ENCODE measurements at regions not wholly inside any gene's neighbourhood (a gene's known extent, or its start where the extent isn't known, plus 50 kb on each side); places are given as distances from the start of the nearest gene placed in this dataset.

DNA sequence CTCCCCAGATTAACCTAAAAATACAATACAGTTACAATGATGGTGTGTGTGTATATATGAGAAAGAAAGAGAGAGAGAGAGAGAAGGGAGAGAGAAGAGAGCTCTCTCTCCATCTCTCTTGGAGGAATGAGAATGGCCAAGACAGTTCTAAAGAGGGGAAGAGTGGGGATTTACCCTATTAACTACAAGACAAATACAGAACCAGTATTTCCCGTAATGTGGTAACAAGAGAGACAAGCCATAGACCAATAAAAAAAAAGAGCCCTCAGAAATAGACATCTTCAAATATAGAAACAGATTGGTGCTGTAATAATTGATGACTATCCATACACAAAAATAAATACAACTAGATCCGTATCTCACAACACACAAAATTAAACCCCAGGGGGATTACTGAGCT, 87.0 kb downstream of the NSMCE3 start:
- Histone ChIP-seq H3K27ac (no peak overlapping the region), H3K36me3 (replicated peaks) (no peaks in the 10 kb centered on the region), H3K27me3 (replicated peaks) (no peaks in the 10 kb centered on the region), H3K4me3 (ENCODE audit: low read depth, low read length) (no peak overlapping the region)
- DNase-seq, result no peak
- in situ Hi-C loops (cut with HindIII; ENCODE audit: low pct_ligation_motif_present, low sequenced_read_pairs), result no loop called here
- no peak for TF ChIP-seq CTCF (IDR thresholded peaks at IDR 0.05; ENCODE audit: low read depth, low read length, missing control alignments)

- Histone ChIP-seq H3K27ac (no peak overlapping the region), H3K36me3 (replicated peaks) (no peaks in the 10 kb centered on the region), H3K4me3 (ENCODE audit: low read depth, low read length) (no peak overlapping the region), H3K27me3 (replicated peaks) (no peaks in the 10 kb centered on the region)
- in situ Hi-C loops (cut with HindIII; ENCODE audit: low pct_ligation_motif_present, low sequenced_read_pairs), result no loop called here
- TF ChIP-seq CTCF (IDR thresholded peaks at IDR 0.05; ENCODE audit: low read depth, low read length, missing control alignments), result no peak
- no peak for DNase-seq
These were observed 96.6 kb downstream of the NSMCE3 start for GRCh38 chr15:29172742-29173725.

DNA sequence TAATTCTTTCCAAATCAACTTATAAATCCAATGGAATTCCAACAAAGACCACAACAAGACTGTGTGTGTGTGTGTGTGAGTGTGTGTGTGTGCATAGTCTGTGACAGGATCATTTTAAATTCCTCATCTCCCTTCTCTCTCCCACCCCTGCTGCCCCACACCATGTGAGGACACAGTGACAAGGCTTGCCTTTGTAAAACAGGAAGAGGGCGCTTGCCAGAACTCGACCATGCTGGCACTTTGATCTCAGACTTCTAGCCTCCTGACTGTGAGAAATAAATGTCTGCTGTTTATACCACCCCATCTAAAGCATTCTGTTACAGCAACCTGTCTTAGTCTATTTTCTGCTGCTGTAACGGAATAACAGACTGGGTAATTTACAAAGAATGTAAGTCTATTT, 99.1 kb downstream of the NSMCE3 start:
- TF ChIP-seq CTCF (IDR thresholded peaks at IDR 0.05; ENCODE audit: low read depth, low read length, missing control alignments), result no peak
- no peak overlapping the region for H3K27ac ChIP-seq
- no peaks in the 10 kb centered on the region for H3K27me3 ChIP-seq (replicated peaks)
- no peaks in the 10 kb centered on the region for H3K36me3 ChIP-seq (replicated peaks)
- no peak for DNase-seq
- in situ Hi-C loops (cut with HindIII; ENCODE audit: low pct_ligation_motif_present, low sequenced_read_pairs), result no loop called here
- no peak overlapping the region for H3K4me3 ChIP-seq (ENCODE audit: low read depth, low read length)

Data from brain microvascular endothelial cell (primary cell).